ENCODE measurements at regions not wholly inside any gene's neighbourhood (a gene's known extent, or its start where the extent isn't known, plus 50 kb on each side); places are given as distances from the start of the nearest gene placed in this dataset.

DNA sequence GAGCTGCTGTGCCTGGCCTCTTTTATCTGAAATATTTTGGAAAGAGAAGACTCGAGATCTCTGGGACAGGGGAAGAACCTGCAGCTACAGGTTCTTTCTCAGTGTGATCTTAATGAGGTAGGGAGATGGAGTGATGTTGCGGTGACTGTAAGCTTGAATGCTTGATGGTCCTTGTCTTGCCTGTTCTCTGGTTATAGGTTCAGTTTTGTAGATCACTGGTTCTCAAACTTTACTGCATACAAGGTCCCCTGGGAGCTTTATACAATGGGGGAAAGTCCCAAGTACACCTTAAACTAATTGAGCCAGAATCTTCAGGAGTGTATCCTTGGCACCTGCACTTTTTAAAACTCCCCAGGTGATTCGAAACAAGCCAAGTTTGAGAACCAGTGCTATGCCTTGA is 136.7 kb upstream of the CXCR4 start:
- TF ChIP-seq, protein P1, sequence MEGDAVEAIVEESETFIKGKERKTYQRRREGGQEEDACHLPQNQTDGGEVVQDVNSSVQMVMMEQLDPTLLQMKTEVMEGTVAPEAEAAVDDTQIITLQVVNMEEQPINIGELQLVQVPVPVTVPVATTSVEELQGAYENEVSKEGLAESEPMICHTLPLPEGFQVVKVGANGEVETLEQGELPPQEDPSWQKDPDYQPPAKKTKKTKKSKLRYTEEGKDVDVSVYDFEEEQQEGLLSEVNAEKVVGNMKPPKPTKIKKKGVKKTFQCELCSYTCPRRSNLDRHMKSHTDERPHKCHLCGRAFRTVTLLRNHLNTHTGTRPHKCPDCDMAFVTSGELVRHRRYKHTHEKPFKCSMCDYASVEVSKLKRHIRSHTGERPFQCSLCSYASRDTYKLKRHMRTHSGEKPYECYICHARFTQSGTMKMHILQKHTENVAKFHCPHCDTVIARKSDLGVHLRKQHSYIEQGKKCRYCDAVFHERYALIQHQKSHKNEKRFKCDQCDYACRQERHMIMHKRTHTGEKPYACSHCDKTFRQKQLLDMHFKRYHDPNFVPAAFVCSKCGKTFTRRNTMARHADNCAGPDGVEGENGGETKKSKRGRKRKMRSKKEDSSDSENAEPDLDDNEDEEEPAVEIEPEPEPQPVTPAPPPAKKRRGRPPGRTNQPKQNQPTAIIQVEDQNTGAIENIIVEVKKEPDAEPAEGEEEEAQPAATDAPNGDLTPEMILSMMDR (IDR thresholded peaks at IDR 0.05) = no peak
- no peak for TF ChIP-seq POLR2AphosphoS5 (IDR thresholded peaks at IDR 0.05)
- no peak for TF ChIP-seq EP300 (IDR thresholded peaks at IDR 0.05)
- TF ChIP-seq POLR2A (IDR thresholded peaks at IDR 0.05) = no peak
